B cell (primary cell): ENCODE measurements at regions not wholly inside any gene's neighbourhood (a gene's known extent, or its start where the extent isn't known, plus 50 kb on each side); places are given as distances from the start of the nearest gene placed in this dataset.

Experiments used
- ATAC-seq: fragments of 200-7000 bp; cut with Tn5 transposase; one replicate; pipeline ENCODE4 v1.10.0; 2021; ENCODE audit warnings: low read depth, mild to moderate bottlenecking, moderate number of reproducible peaks, moderate library complexity
- CTCF ChIA-PET: fragments of 350-600 bp; sonication (Branson Sonifier 250); formaldehyde crosslinking; loops from one replicate; lab custom pipeline; 2021; ENCODE audit warnings: antibody characterized with exemption, inconsistent platforms; lab: Charles Lee
- POLR2A ChIA-PET: fragments of 350-600 bp; sonication (Branson Sonifier 250); formaldehyde crosslinking; loops from one replicate; lab custom pipeline; 2021; ENCODE audit warnings: antibody characterized with exemption; lab: Charles Lee
- DNase-seq: peaks from one replicate; pipeline ENCODE4 v3.0.0; 2013
- H2AFZ ChIP-seq: 2 replicates; pipeline ENCODE4 v1.6.1; 2012; ENCODE audit warnings: mild to moderate bottlenecking, low read depth, low read length; ENCODE audit not compliant: insufficient read depth, poor library complexity, severe bottlenecking
- H3K27ac ChIP-seq, 2 donors: 1 replicate in 1 of 2; 2 replicates in 1 of 2; pipeline ENCODE4 v1.5.1; 2012 to 2013; ENCODE audit warnings: low read length in 2 of 2, mild to moderate bottlenecking in 2 of 2, moderate library complexity in 1 of 2
- H3K27me3 ChIP-seq, 4 experiments: fragments of 200-600 bp in 1 of 4; sonication (generic) in 1 of 4; replicated peaks in 1 of 4; 1 replicate in 2 of 4; 2 replicates in 2 of 4; pipeline versions ENCODE4 v1.6.1 to v1.7.0; 2013 to 2016; ENCODE audit warnings: low read length in 3 of 4, mild to moderate bottlenecking in 2 of 4, mixed read lengths in 1 of 4, moderate library complexity in 1 of 4; ENCODE audit not compliant: insufficient read depth in 4 of 4, control insufficient read depth in 3 of 4; ENCODE audit errors: control extremely low read depth in 1 of 4
- H3K36me3 ChIP-seq, 2 experiments: replicated peaks in 1 of 2; 1 replicate in 1 of 2; 2 replicates in 1 of 2; pipeline versions ENCODE4 v1.6.1 to v1.7.1; 2013; ENCODE audit warnings: low read length in 1 of 2; ENCODE audit not compliant: insufficient read depth in 2 of 2, control insufficient read depth in 1 of 2; ENCODE audit errors: control extremely low read depth in 1 of 2, extremely low read depth in 1 of 2
- H3K4me1 ChIP-seq, 2 donors: fragments of 200-600 bp in 1 of 2; sonication (generic) in 1 of 2; 1 replicate in 1 of 2; 2 replicates in 1 of 2; pipeline versions ENCODE4 v1.5.1 to v1.6.1; 2013 to 2017; ENCODE audit warnings: low read length in 2 of 2; ENCODE audit not compliant: control insufficient read depth in 2 of 2, insufficient read depth in 2 of 2
- H3K4me2 ChIP-seq: replicated peaks from 2 replicates; pipeline ENCODE3; 2012; ENCODE audit warnings: mild to moderate bottlenecking, low read depth, low read length; ENCODE audit not compliant: poor library complexity, severe bottlenecking
- H3K4me3 ChIP-seq, 5 experiments: fragments of 200-600 bp in 1 of 5; sonication (generic) in 1 of 5; 1 replicate in 3 of 5; 2 replicates in 2 of 5; pipeline versions ENCODE4 v1.5.1 to v1.7.0; 2011 to 2016; ENCODE audit warnings: low read length in 4 of 5, mild to moderate bottlenecking in 4 of 5, low read depth in 2 of 5, control low read depth in 1 of 5, moderate library complexity in 1 of 5; ENCODE audit not compliant: insufficient read depth in 1 of 5; ENCODE audit errors: control extremely low read depth in 1 of 5, extremely low read depth in 1 of 5
- H3K79me2 ChIP-seq: fragments of 200-600 bp; sonication (generic); one replicate; pipeline ENCODE4 v1.6.0; 2016; ENCODE audit warnings: low read length; ENCODE audit not compliant: control insufficient read depth, insufficient read depth
- H3K9ac ChIP-seq: fragments of 200-600 bp; sonication (generic); 2 replicates; pipeline ENCODE4 v1.6.1; 2017; ENCODE audit warnings: mild to moderate bottlenecking, low read length, moderate library complexity
- H3K9me3 ChIP-seq, 3 donors: one replicate each; pipeline versions ENCODE4 v1.6.1 to v1.7.1; 2013; ENCODE audit warnings: low read length in 2 of 3; ENCODE audit not compliant: control insufficient read depth in 2 of 3, insufficient read depth in 1 of 3; ENCODE audit errors: control extremely low read depth in 1 of 3
- H4K20me1 ChIP-seq: 2 replicates; pipeline ENCODE4 v1.6.0; 2012; ENCODE audit warnings: mild to moderate bottlenecking, low read length; ENCODE audit not compliant: insufficient read depth, control insufficient read depth, poor library complexity, severe bottlenecking
- H3K27ac Mint-ChIP-seq: one replicate; pipeline ENCODE4 v1.8.0; 2021; ENCODE audit warnings: mixed read lengths
- H3K27me3 Mint-ChIP-seq: one replicate; pipeline ENCODE4 v1.8.0; 2021; ENCODE audit warnings: mixed read lengths
- H3K4me1 Mint-ChIP-seq: one replicate; pipeline ENCODE4 v1.8.0; 2021; ENCODE audit warnings: mixed read lengths
- H3K4me3 Mint-ChIP-seq: one replicate; pipeline ENCODE4 v1.8.0; 2021; ENCODE audit warnings: mixed read lengths
- H3K9me3 Mint-ChIP-seq: one replicate; pipeline ENCODE4 v1.8.0; 2022; ENCODE audit warnings: mixed read lengths; ENCODE audit not compliant: insufficient read depth
- EZH2 ChIP-seq: IDR thresholded peaks from 2 replicates; pipeline ENCODE4 v1.6.1; 2012; ENCODE audit warnings: borderline replicate concordance, low read depth, mild to moderate bottlenecking, moderate library complexity, low read length; ENCODE audit not compliant: insufficient read depth, poor library complexity, severe bottlenecking
- WGBS: methylation state at CpG from one replicate; pipeline ENCODE4 v1.1.5; 2013; ENCODE audit warnings: missing lambda C conversion rate; ENCODE audit not compliant: insufficient coverage; 5-methylcytosine and 5-hydroxymethylcytosine counted together
- intact Hi-C: fragments of 100-400 bp; cut with micrococcal nuclease; formaldehyde crosslinking; loops from one replicate; pipeline ENCODE4 v1.10.0; 2022
- TF ChIP-seq, protein P1 (sequence below): fragments of 200-600 bp; IDR thresholded peaks from one replicate; pipeline ENCODE4 v1.8.0; 2022; ENCODE audit warnings: antibody characterized with exemption, mild to moderate bottlenecking

DNA sequence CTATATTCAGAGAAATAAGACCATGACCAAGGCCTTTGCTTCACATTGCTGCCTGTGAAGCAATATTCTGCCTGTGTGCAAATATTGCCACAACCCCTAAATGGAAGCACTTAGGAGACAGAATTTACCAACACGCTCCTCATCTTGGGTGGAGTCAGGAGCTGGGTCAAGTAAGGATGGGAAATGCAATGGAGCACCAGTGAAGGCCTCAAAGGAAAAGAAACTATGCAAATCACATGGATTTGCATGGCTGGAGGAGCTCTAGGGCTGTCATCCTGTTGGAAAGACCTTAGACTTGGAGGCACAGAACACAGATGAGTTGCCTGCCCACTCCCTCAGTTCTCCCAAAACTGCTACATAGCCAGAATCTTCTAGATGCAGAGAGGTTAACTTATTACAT lies 435.5 kb downstream of the SIPA1L2 start:
- CTCF ChIA-PET = no interaction called here
- ATAC-seq (no peak), DNase-seq (no peak)
- POLR2A ChIA-PET = no interaction called here
- no CpG with 5 or more reads among the region's 1 CpG for whole genome bisulfite sequencing
- H3K9me3 Mint-ChIP-seq = peaks cover 3% of the 10 kb centered on the region
- Histone ChIP-seq H3K4me1 (no peaks in the 10 kb centered on the region), H3K4me2 (no peak overlapping the region), H3K36me3 (no peaks in the 10 kb centered on the region), H4K20me1 (no peaks in the 10 kb centered on the region), H3K9me3 (no peaks in the 10 kb centered on the region), H3K27me3 (no peaks in the 10 kb centered on the region), H3K79me2 (no peaks in the 10 kb centered on the region), H3K9ac (no peak overlapping the region), H2AFZ (no peak overlapping the region), H3K27ac (no peak overlapping the region), H3K4me3 (no peak overlapping the region)
- peaks cover 9% of the 10 kb centered on the region for H3K27me3 Mint-ChIP-seq
- no peaks in the 10 kb centered on the region for H3K4me1 Mint-ChIP-seq
- intact Hi-C loops = no loop called here
- no peak overlapping the region for H3K27ac Mint-ChIP-seq
- no peak overlapping the region for H3K4me3 Mint-ChIP-seq
- TF ChIP-seq EZH2 = no peak
- TF ChIP-seq, protein P1, sequence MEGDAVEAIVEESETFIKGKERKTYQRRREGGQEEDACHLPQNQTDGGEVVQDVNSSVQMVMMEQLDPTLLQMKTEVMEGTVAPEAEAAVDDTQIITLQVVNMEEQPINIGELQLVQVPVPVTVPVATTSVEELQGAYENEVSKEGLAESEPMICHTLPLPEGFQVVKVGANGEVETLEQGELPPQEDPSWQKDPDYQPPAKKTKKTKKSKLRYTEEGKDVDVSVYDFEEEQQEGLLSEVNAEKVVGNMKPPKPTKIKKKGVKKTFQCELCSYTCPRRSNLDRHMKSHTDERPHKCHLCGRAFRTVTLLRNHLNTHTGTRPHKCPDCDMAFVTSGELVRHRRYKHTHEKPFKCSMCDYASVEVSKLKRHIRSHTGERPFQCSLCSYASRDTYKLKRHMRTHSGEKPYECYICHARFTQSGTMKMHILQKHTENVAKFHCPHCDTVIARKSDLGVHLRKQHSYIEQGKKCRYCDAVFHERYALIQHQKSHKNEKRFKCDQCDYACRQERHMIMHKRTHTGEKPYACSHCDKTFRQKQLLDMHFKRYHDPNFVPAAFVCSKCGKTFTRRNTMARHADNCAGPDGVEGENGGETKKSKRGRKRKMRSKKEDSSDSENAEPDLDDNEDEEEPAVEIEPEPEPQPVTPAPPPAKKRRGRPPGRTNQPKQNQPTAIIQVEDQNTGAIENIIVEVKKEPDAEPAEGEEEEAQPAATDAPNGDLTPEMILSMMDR = no peak

DNA sequence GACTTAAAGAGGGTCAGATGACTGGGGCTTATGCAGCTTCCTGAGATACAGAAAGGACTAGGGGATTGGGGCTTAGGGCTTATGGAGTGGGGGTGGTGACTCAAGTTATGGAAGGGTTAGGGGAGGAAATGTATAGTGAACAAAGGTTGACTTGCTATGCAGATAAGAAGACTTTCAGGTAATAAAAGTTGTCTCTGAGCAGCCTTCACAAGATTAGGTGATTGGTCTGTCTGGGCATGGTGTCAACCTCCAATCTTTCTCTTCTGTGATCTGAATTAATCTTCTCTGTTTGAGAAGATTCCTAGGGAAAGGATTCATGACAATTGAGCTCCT lies 436.5 kb downstream of the SIPA1L2 start:
- ChIA-PET CTCF (no interaction called here), POLR2A (no interaction called here)
- intact Hi-C loops = no loop called here
- Histone ChIP-seq H4K20me1 (no peaks in the 10 kb centered on the region), H3K4me1 (no peaks in the 10 kb centered on the region), H2AFZ (no peak overlapping the region), H3K79me2 (no peaks in the 10 kb centered on the region), H3K9me3 (no peaks in the 10 kb centered on the region), H3K27ac (no peak overlapping the region), H3K9ac (no peak overlapping the region), H3K4me2 (no peak overlapping the region), H3K27me3 (no peaks in the 10 kb centered on the region), H3K36me3 (no peaks in the 10 kb centered on the region), H3K4me3 (no peak overlapping the region)
- DNase-seq = no peak
- no peak overlapping the region for H3K27ac Mint-ChIP-seq
- TF ChIP-seq, protein P1 = no peak
- no peak for TF ChIP-seq EZH2
- no peak for ATAC-seq
- H3K27me3 Mint-ChIP-seq = peaks cover 6% of the 10 kb centered on the region
- H3K4me3 Mint-ChIP-seq = no peak overlapping the region
- H3K9me3 Mint-ChIP-seq = no peaks in the 10 kb centered on the region
- H3K4me1 Mint-ChIP-seq = no peaks in the 10 kb centered on the region
